ENCODE measurements at regions not wholly inside any gene's neighbourhood (a gene's known extent, or its start where the extent isn't known, plus 50 kb on each side); places are given as distances from the start of the nearest gene placed in this dataset.
"Not testable (repeated sequence)": the region's sequence is repeated elsewhere in the genome, so short reads cannot be mapped to it uniquely, and the experiment has no call there.

- in situ Hi-C loops (cut with HindIII; ENCODE audit: low sequenced_read_pairs): no loop called here
Observed at GRCh38 chr16:79959226-79959625, 358.7 kb upstream of the MAF start.

DNA sequence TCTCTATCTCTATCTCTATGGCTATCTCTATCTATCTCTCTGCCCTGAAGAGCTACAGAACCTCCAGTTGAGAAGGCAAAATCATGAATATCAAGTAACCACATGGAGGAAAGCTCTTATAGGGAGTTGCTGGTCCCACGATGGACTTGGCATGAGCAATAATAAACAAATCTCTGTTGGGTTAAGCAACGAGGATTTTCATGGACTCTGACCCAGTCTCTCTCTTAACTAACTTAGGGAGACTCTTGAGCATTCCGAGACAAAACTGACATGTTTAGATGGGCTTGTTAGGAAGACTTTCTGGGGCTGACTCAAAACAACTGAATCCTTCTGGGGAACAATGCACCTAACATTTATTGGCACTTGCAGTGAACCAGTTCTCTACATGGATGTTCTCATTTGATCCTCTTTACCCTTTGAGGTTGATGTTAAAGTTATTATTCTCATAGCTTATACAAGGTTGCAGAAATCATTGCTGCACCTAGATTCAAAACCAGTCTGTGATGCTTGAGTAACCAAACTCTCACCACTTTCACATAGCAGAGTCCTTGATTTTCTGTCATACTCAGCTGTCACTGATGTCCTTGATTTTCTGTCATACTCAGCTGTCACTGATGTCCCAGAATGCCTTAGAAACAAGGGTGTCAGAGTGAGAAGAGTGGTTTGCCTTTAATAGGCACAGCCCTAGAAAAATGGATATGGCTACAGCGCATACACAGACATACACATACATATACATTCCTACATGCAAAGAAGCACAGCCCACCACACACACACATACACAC, 354.6 kb upstream of the MAF start:
- in situ Hi-C loops (cut with HindIII; ENCODE audit: low sequenced_read_pairs): no loop called here

- in situ Hi-C loops (cut with HindIII; ENCODE audit: low sequenced_read_pairs): no loop called here
Observed at GRCh38 chr16:79950932-79951719, 350.6 kb upstream of the MAF start.

GRCh38 chr16:79949417-79949816, 348.9 kb upstream of the MAF start:
- in situ Hi-C loops (cut with HindIII; ENCODE audit: low sequenced_read_pairs): no loop called here

GRCh38 chr16:79947771-79948170, 347.2 kb upstream of the MAF start:
- in situ Hi-C loops (cut with HindIII; ENCODE audit: low sequenced_read_pairs): no loop called here

- in situ Hi-C loops (cut with HindIII; ENCODE audit: low sequenced_read_pairs): no loop called here
Observed at GRCh38 chr16:79946252-79946651, 345.7 kb upstream of the MAF start.

DNA sequence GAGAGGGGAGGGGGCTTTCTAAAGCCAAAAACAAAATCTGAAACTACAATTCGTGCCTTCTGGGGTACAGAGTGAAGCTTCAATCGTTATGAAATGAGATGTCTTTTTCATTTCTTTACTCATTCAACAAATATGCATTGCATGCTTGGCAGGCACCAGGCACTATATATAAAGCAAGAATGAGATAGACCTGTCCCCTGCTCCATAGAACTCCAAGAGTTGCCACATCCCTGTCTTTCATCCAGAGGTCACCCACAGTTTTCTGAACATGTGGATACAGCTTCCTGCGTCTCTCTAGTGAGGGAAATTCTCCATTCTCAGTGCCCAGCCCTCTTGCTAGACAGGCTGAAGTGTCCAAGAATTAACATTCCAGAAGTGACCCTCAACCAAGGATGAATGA, 343.2 kb upstream of the MAF start:
- in situ Hi-C loops (cut with HindIII; ENCODE audit: low sequenced_read_pairs): no loop called here

GRCh38 chr16:79938575-79938974, 338.0 kb upstream of the MAF start:
- in situ Hi-C loops (cut with HindIII; ENCODE audit: low sequenced_read_pairs): no loop called here

- in situ Hi-C loops (cut with HindIII; ENCODE audit: low sequenced_read_pairs): not testable (repeated sequence)
Observed at GRCh38 chr16:79937671-79938070, 337.1 kb upstream of the MAF start.

DNA sequence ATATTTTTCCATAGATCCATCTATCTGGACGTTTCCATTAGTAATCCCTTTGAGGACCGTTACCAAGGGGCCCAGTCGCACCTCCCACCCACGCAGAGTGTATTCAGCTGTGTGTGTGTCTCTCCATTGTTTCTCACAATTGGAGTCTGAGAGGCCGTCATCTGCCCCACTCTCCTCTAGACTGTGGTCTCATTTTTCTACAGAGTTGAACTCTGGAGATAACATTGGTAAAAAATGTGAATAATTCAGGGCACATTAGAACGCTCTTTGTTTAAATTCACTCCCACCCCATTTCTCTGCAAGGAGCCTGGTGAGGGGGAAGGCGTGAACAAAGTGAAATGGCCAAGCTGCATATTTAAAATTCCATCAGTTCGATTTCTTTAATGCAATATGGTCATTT, 333.1 kb upstream of the MAF start:
- in situ Hi-C loops (cut with HindIII; ENCODE audit: low sequenced_read_pairs): no loop called here

DNA sequence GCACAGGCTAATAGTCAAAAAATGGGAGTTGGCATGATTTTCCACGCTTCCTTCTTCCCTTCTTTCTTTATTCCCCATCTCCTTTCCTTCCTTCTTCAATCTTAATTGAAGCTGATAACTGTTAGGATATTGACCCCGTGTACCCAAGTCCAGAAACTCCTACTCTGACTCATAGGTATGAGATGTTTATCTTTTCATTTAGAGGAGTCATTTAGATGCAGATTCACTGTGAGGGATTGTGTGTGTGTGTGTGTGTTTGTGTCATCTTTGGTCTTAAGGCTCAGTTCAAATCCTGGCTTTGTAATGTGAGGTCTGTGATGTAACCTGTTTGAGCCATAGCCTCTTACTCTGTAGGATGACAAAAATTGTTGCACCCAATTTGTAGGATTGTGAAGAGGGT, 332.0 kb upstream of the MAF start:
- in situ Hi-C loops (cut with HindIII; ENCODE audit: low sequenced_read_pairs): no loop called here

- in situ Hi-C loops (cut with HindIII; ENCODE audit: low sequenced_read_pairs): no loop called here
Observed at GRCh38 chr16:79931721-79932120, 331.2 kb upstream of the MAF start.

GRCh38 chr16:79929260-79929965, 328.9 kb upstream of the MAF start:
- in situ Hi-C loops (cut with HindIII; ENCODE audit: low sequenced_read_pairs): no loop called here

DNA sequence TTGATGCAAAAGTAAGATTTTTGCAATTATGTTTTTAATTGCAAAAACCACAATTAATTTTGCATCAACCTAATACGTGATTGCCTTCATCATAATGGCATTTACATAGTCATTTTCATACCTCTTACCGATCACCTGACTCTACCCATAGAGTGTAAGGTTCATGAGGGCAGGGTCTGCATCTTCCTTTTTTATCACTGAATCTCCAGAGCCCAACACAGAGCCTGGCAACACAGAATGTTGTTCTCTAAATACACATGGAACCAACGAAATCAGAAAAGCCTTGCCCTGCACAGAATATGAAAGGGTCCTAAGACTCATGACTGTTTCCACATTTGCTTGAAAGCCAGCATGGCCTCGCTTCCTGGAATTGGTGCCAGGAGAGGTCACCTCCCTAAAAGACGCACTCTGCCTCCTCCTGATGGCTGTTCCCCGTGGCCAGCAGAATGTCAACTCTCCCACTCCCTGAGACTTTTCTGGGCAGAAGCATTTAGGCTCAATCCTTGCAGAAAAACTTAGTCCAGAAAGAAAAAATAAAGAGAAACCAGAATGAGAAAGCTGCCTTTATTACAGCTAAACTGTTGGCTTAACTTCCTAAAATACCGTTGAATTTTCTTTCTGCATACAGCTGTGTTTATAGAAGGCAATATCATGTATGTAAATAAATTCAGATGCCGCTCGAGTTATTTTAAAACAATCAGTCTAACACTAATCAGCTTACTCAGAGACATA, 327.8 kb upstream of the MAF start:
- in situ Hi-C loops (cut with HindIII; ENCODE audit: low sequenced_read_pairs): no loop called here

DNA sequence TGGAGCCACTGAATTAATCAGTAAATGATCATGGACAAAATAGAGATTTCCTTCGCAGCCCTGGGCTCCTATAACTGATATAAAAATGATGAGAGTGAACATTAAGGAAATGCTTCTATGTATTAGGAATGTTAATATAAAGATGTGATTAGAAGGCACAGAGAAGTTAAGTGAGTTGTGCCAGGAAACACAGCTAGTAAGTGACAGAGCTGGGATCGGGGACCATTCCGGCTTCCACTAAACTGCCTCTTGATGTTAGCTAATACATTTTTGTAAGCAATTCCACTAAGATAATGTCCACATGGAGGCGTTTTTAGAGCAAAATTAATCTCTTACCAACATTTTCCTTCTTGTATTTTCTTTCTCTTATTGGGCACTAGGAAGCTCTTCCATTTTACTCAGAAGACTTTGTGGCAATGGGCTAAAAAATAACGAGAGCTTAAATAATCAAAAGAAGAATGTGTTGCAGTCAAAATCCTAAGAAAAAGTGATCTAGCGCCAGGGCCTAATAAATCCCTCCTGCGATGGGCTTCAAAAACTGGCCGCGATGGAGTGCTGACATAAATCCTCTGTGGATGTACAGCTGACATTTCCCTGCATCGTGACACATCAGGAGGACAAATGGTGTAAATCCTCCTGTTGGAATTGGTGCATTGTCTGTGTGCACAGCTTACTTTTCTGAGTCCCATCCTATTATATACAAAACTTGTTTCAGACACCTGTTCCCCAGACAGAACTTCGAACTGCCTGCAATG, 326.1 kb upstream of the MAF start:
- in situ Hi-C loops (cut with HindIII; ENCODE audit: low sequenced_read_pairs): no loop called here

DNA sequence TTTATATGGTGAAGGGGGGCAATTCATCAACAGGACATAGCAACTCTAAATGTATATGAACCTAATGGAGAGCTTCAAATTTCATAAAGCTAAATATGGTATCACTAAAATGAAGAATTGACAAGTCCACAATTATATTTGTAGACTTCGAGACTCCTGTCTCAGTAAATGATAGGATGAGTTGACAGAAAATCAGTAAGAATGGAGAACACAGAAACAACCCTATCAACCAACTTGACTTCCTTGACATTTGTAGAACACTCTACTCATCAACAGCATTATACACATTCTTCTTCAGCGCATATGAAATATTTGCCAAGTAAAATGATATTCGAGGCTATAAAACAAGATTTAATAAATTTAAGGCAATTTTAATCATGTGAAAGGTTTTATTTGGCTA, 322.9 kb upstream of the MAF start:
- in situ Hi-C loops (cut with HindIII; ENCODE audit: low sequenced_read_pairs): no loop called here

DNA sequence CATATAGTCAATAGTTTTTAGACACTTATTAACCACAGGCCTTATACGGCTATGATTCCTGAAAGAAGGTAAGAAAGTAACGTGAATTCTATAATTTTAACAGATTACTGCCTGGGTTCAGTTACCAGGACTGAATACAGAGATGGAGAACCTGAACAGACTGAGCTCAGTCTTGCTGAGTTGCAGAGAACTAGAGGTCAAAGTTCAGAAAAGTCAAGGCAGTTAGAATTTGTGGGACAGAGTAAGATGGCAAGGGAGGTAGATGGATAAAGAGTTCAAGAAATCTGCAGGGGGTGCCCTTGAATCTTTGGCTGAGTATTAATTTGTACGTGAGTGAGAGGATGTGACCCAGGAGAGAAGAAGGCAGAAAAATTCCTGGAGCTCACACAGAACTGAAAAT, 320.1 kb upstream of the MAF start:
- in situ Hi-C loops (cut with HindIII; ENCODE audit: low sequenced_read_pairs): no loop called here

- in situ Hi-C loops (cut with HindIII; ENCODE audit: low sequenced_read_pairs): loop anchor here (5.0 kb wide), 1 partner anchor 52 kb away; no protein-coding TSS in a partner anchor
Observed at GRCh38 chr16:79918916-79919315, 318.4 kb upstream of the MAF start.

- in situ Hi-C loops (cut with HindIII; ENCODE audit: low sequenced_read_pairs): loop anchor here (5.0 kb wide), 1 partner anchor 48 kb away; no protein-coding TSS in a partner anchor
Observed at GRCh38 chr16:79915761-79916160, 315.2 kb upstream of the MAF start.
